ENCODE measurements at regions not wholly inside any gene's neighbourhood (a gene's known extent, or its start where the extent isn't known, plus 50 kb on each side); places are given as distances from the start of the nearest gene placed in this dataset.
"Not testable (repeated sequence)": the region's sequence is repeated elsewhere in the genome, so short reads cannot be mapped to it uniquely, and the experiment has no call there.

- DNase-seq (ENCODE audit: low spot score) (no peak), ATAC-seq (ENCODE audit: low FRiP score) (no peak)
- TF ChIP-seq, protein P1, sequence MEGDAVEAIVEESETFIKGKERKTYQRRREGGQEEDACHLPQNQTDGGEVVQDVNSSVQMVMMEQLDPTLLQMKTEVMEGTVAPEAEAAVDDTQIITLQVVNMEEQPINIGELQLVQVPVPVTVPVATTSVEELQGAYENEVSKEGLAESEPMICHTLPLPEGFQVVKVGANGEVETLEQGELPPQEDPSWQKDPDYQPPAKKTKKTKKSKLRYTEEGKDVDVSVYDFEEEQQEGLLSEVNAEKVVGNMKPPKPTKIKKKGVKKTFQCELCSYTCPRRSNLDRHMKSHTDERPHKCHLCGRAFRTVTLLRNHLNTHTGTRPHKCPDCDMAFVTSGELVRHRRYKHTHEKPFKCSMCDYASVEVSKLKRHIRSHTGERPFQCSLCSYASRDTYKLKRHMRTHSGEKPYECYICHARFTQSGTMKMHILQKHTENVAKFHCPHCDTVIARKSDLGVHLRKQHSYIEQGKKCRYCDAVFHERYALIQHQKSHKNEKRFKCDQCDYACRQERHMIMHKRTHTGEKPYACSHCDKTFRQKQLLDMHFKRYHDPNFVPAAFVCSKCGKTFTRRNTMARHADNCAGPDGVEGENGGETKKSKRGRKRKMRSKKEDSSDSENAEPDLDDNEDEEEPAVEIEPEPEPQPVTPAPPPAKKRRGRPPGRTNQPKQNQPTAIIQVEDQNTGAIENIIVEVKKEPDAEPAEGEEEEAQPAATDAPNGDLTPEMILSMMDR (IDR thresholded peaks at IDR 0.05), result no peak
Observed at GRCh38 chr21:21897275-21897883, 899.2 kb downstream of the NCAM2 start.

GRCh38 chr21:21898801-21899200, 900.6 kb downstream of the NCAM2 start:
- TF ChIP-seq, protein P1 (IDR thresholded peaks at IDR 0.05), result no peak
- no peak for ATAC-seq (ENCODE audit: low FRiP score)
- DNase-seq (ENCODE audit: low spot score), result no peak

GRCh38 chr21:21902416-21902815, 904.2 kb downstream of the NCAM2 start:
- DNase-seq (ENCODE audit: low spot score); ATAC-seq (ENCODE audit: low FRiP score): not testable (repeated sequence)

DNA sequence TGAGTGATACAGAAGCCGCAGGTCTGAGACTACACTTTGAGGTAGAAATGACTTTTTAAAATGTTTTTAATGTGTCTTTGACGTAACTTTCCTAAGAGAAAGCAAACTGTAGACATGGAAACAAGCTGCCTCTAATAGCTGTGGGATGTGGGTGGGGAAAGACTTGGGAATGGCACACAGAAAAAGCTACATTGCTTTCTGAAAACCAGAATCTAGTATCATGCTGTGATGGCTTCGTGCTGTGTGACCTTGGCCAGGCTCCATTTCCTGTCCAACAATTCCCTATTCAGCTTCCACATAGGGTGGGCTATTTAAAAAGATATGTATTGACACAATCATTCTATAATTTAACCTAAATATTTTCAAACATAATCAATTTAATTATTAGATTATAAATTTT, 909.1 kb downstream of the NCAM2 start:
- DNase-seq (ENCODE audit: low spot score) (no peak), ATAC-seq (ENCODE audit: low FRiP score) (no peak)
- TF ChIP-seq, protein P1 (IDR thresholded peaks at IDR 0.05), result no peak

GRCh38 chr21:21915816-21916215, 917.6 kb downstream of the NCAM2 start:
- TF ChIP-seq, protein P1 (IDR thresholded peaks at IDR 0.05), result no peak
- DNase-seq (ENCODE audit: low spot score), result no peak
- ATAC-seq (ENCODE audit: low FRiP score), result no peak

GRCh38 chr21:21921410-21922232, 923.4 kb downstream of the NCAM2 start:
- no peak for DNase-seq (ENCODE audit: low spot score)
- no peak for ATAC-seq (ENCODE audit: low FRiP score)
- TF ChIP-seq, protein P1 (IDR thresholded peaks at IDR 0.05), result no peak

DNA sequence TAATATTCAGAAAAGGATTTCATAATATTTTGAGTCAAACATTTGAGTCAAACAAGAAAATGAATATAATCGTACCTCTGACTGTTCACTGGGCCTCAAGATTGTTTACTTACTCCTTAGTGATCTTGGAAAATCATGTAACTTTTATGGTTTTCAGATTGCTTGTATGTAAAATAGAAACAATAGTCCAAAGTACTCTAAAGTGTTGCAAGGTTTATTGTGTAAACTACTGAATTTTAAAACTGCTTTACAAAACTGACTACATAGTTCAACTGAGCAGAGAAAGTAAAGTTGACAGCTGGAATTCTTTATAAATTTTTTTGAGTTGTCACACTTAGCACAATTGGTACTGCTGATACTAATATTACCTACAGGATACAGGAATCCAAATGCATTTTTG, 931.0 kb downstream of the NCAM2 start:
- ATAC-seq (ENCODE audit: low FRiP score), result no peak
- TF ChIP-seq, protein P1 (IDR thresholded peaks at IDR 0.05), result no peak
- DNase-seq (ENCODE audit: low spot score), result no peak
